Tibial nerve (tissue), 4 donors: ENCODE measurements at regions not wholly inside any gene's neighbourhood (a gene's known extent, or its start where the extent isn't known, plus 50 kb on each side); places are given as distances from the start of the nearest gene placed in this dataset.

Experiments
- DNase-seq, 2 donors: peaks; one replicate each; pipeline ENCODE4 v3.0.0-alpha.2; 2019; ENCODE audit warnings: low spot score in 2 of 2
- H3K27ac ChIP-seq, 4 donors: fragments of 200-600 bp; sonication (generic) in 3 of 4; one replicate each; pipeline ENCODE4 v1.5.1; 2017 to 2019; ENCODE audit warnings: mild to moderate bottlenecking in 1 of 4
- H3K27me3 ChIP-seq, 2 donors: fragments of 200-600 bp; sonication (generic) in 1 of 2; one replicate each; pipeline versions ENCODE4 v1.5.1 to v1.6.0; 2017 to 2019
- H3K36me3 ChIP-seq, 3 donors: fragments of 200-600 bp; sonication (generic); one replicate each; pipeline ENCODE4 v1.5.1; 2018 to 2019
- H3K4me1 ChIP-seq, 4 donors: fragments of 200-600 bp; sonication (generic) in 3 of 4; one replicate each; pipeline ENCODE4 v1.5.1; 2017 to 2019
- H3K4me3 ChIP-seq, 4 donors: fragments of 200-600 bp; sonication (generic) in 3 of 4; one replicate each; pipeline ENCODE4 v1.5.1; 2017 to 2019; ENCODE audit warnings: mild to moderate bottlenecking in 1 of 4, moderate library complexity in 1 of 4
- H3K9me3 ChIP-seq, 4 donors: fragments of 200-600 bp; sonication (generic) in 3 of 4; one replicate each; pipeline ENCODE4 v1.5.1; 2017 to 2019
- CTCF ChIP-seq, 5 experiments: fragments of 200-600 bp in 3 of 5; fragments of 450-650 bp in 2 of 5; sonication (generic) in 3 of 5; IDR thresholded peaks; one replicate each; pipeline ENCODE4 v1.5.1; 2016 to 2019; ENCODE audit warnings: antibody characterized with exemption in 5 of 5, mild to moderate bottlenecking in 3 of 5, moderate library complexity in 2 of 5
- EP300 ChIP-seq, 2 donors: sonication (generic); formaldehyde crosslinking; IDR thresholded peaks; one replicate each; pipeline ENCODE4 v1.6.1; 2017; ENCODE audit warnings: antibody characterized with exemption in 2 of 2, mild to moderate bottlenecking in 1 of 2
- POLR2A ChIP-seq, 2 donors: fragments of 450-650 bp; IDR thresholded peaks; one replicate each; pipeline ENCODE4 v1.6.1; 2017; ENCODE audit warnings: antibody characterized with exemption in 2 of 2, mild to moderate bottlenecking in 2 of 2, moderate library complexity in 2 of 2
- WGBS, 2 donors: methylation state at CpG; one replicate each; pipeline ENCODE4 v1.1.5; 2018; 5-methylcytosine and 5-hydroxymethylcytosine counted together

GRCh38 chr4:179398414-179398813 lies 1956.2 kb upstream of the AGA start:
- H3K9me3 ChIP-seq: no peaks in the 10 kb centered on the region
- no peak overlapping the region for H3K4me3 ChIP-seq
- TF ChIP-seq EP300 (IDR thresholded peaks at IDR 0.05) (no peak), CTCF (IDR thresholded peaks at IDR 0.05) (no peak), POLR2A (IDR thresholded peaks at IDR 0.05) (no peak)
- no peak for DNase-seq
- no peaks in the 10 kb centered on the region for H3K27me3 ChIP-seq
- 80 to 84% methylated on average over 5 of the region's 5 CpGs for WGBS, 2 donors
- no peaks in the 10 kb centered on the region for H3K36me3 ChIP-seq
- no peak overlapping the region for H3K27ac ChIP-seq
- no peaks in the 10 kb centered on the region for H3K4me1 ChIP-seq

- DNase-seq: no peak
- H3K4me3 ChIP-seq: no peak overlapping the region
- TF ChIP-seq CTCF (IDR thresholded peaks at IDR 0.05) (no peak), EP300 (IDR thresholded peaks at IDR 0.05) (no peak), POLR2A (IDR thresholded peaks at IDR 0.05) (no peak)
- no peaks in the 10 kb centered on the region for H3K27me3 ChIP-seq
- no peaks in the 10 kb centered on the region for H3K36me3 ChIP-seq
- no peaks in the 10 kb centered on the region for H3K9me3 ChIP-seq
- H3K27ac ChIP-seq: no peak overlapping the region
- H3K4me1 ChIP-seq: no peaks in the 10 kb centered on the region
Observed at GRCh38 chr4:179399054-179399782, 1957.0 kb upstream of the AGA start.

- Histone ChIP-seq H3K9me3 (no peaks in the 10 kb centered on the region), H3K4me3 (no peak overlapping the region), H3K27ac (no peak overlapping the region), H3K36me3 (no peaks in the 10 kb centered on the region), H3K27me3 (no peaks in the 10 kb centered on the region), H3K4me1 (no peaks in the 10 kb centered on the region)
- TF ChIP-seq CTCF (IDR thresholded peaks at IDR 0.05) (no peak), POLR2A (IDR thresholded peaks at IDR 0.05) (no peak), EP300 (IDR thresholded peaks at IDR 0.05) (no peak)
- WGBS, 2 donors: 61 to 82% methylated on average over 1 of the region's 1 CpG
- DNase-seq: no peak
Observed at GRCh38 chr4:179415037-179415846, 1973.0 kb upstream of the AGA start.

- WGBS, 2 donors: 50 to 71% methylated on average over 1 of the region's 1 CpG
- DNase-seq: no peak
- H3K4me3 ChIP-seq: no peak overlapping the region
- no peak overlapping the region for H3K27ac ChIP-seq
- no peaks in the 10 kb centered on the region for H3K27me3 ChIP-seq
- H3K9me3 ChIP-seq: no peaks in the 10 kb centered on the region
- no peaks in the 10 kb centered on the region for H3K4me1 ChIP-seq
- H3K36me3 ChIP-seq: no peaks in the 10 kb centered on the region
- TF ChIP-seq POLR2A (IDR thresholded peaks at IDR 0.05) (no peak), CTCF (IDR thresholded peaks at IDR 0.05) (no peak), EP300 (IDR thresholded peaks at IDR 0.05) (no peak)
Observed at GRCh38 chr4:179415847-179416223, 1973.6 kb upstream of the AGA start.

- no peak for TF ChIP-seq EP300 (IDR thresholded peaks at IDR 0.05)
- TF ChIP-seq POLR2A (IDR thresholded peaks at IDR 0.05): no peak
- TF ChIP-seq CTCF (IDR thresholded peaks at IDR 0.05): no peak
- Histone ChIP-seq H3K9me3 (no peaks in the 10 kb centered on the region), H3K4me1 (no peaks in the 10 kb centered on the region), H3K27me3 (no peaks in the 10 kb centered on the region), H3K4me3 (no peak overlapping the region), H3K36me3 (no peaks in the 10 kb centered on the region), H3K27ac (no peak overlapping the region)
- DNase-seq: no peak
- 52 to 58% methylated on average over 2 of the region's 2 CpGs for WGBS, 2 donors
Observed at GRCh38 chr4:179417357-179417756, 1975.1 kb upstream of the AGA start.
